Astrocyte of the cerebellum (primary cell): ENCODE measurements at regions not wholly inside any gene's neighbourhood (a gene's known extent, or its start where the extent isn't known, plus 50 kb on each side); places are given as distances from the start of the nearest gene placed in this dataset.
"Not testable (repeated sequence)": the region's sequence is repeated elsewhere in the genome, so short reads cannot be mapped to it uniquely, and the experiment has no call there.

Experiments used
- DNase-seq: peaks from one replicate; pipeline ENCODE4 v3.0.0-alpha.2; 2011; ENCODE audit warnings: low read depth
- H3K4me3 ChIP-seq: 2 replicates; pipeline ENCODE4 v1.5.1; 2011; ENCODE audit warnings: mild to moderate bottlenecking, low read depth, low read length, moderate library complexity
- in situ Hi-C: cut with HindIII; loops from 2 replicates; pipeline ENCODE4 v1.10.0; 2017; ENCODE audit warnings: low sequenced_read_pairs
- TF ChIP-seq, protein P1 (sequence below): IDR thresholded peaks from 2 replicates; pipeline ENCODE4 v1.5.1; 2012; ENCODE audit warnings: low read length, low read depth, moderate library complexity, mild to moderate bottlenecking; ENCODE audit errors: missing control alignments

DNA sequence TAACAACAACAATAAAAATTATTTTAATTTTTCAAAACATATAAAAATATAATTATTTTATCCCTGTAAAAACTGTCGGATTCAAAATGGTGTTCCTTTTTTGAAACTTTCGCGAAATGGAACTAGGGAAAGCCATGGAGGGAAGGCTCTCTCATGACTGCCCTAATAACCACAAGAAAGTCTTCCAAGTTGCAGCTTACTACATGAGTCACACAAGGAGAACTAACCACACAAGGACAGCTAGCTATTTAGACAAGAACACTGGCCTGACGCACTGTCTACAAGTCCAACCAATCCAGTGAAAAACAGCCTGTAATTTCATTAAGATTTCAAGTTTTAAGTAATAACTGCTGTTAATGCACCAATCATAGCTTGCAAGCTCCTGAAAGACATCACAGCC is 319.2 kb upstream of the PCDH9 start:
- H3K4me3 ChIP-seq = no peak overlapping the region
- peak; percentile 86 for DNase-seq
- in situ Hi-C loops = no loop called here
- TF ChIP-seq, protein P1, sequence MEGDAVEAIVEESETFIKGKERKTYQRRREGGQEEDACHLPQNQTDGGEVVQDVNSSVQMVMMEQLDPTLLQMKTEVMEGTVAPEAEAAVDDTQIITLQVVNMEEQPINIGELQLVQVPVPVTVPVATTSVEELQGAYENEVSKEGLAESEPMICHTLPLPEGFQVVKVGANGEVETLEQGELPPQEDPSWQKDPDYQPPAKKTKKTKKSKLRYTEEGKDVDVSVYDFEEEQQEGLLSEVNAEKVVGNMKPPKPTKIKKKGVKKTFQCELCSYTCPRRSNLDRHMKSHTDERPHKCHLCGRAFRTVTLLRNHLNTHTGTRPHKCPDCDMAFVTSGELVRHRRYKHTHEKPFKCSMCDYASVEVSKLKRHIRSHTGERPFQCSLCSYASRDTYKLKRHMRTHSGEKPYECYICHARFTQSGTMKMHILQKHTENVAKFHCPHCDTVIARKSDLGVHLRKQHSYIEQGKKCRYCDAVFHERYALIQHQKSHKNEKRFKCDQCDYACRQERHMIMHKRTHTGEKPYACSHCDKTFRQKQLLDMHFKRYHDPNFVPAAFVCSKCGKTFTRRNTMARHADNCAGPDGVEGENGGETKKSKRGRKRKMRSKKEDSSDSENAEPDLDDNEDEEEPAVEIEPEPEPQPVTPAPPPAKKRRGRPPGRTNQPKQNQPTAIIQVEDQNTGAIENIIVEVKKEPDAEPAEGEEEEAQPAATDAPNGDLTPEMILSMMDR = no peak

DNA sequence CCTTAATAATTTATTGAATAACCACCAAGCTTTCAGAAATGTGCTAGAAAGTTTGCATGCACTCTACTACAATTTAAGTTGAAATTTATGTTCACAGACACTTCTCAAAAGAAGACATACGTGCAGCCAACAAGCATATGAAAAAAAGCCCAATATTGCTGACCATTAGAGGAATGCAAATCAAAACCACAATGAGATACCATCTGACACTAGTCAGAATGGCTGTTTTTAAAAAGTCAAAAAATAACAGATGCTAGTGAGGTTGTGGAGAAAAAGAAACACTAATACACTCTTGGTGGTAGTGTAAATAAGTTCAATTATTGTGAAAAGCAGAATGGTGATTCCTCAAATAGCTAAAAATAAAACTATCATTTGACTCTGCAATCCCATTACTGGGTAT is 308.8 kb upstream of the PCDH9 start:
- H3K4me3 ChIP-seq = no peak overlapping the region
- TF ChIP-seq, protein P1 = no peak
- in situ Hi-C loops = no loop called here
- no peak for DNase-seq

DNA sequence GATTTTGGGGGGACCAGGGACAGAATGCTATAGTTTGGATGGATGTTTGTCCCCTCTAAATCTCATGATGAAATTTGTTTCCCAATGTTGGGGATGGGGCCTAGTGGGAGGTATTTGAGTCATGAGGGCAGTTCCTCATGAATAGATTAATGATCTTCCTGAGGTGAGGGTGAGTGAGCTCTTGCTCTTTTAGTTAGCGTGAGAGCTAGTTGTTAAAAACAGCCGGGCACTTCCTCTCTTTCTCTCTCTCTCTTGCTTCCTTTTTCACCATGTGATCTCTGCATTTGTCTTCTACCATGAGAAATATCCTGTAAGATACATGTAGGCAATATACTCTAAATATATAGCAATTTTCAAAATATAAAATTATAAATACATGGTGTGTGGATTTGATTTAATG is 290.8 kb upstream of the PCDH9 start:
- DNase-seq = no peak
- H3K4me3 ChIP-seq = no peak overlapping the region

DNA sequence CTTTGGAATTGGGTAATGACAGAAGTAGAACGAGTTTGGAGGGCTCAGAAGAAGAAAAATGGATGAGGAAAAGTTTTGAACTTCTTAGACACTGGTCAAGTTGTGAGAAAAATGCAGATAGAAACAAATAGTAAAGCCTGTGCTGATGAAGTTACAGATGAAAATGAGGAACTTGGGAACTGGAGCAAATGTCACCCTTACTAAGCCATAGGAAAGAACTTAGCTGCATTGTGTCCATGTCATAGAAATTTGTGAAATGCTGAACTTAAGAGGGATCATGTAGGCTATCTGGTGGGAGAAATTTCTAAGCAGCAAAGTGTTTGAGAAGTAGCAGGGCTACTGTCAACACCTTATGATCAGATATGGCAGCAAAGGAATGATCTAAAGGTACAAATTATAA is 289.2 kb upstream of the PCDH9 start:
- TF ChIP-seq, protein P1 = no peak
- no peak overlapping the region for H3K4me3 ChIP-seq
- DNase-seq = no peak
- in situ Hi-C loops = no loop called here

More for the DNA sequence above, 290.8 kb upstream of the PCDH9 start:
- in situ Hi-C loops = no loop called here
- TF ChIP-seq, protein P1 = no peak

DNA sequence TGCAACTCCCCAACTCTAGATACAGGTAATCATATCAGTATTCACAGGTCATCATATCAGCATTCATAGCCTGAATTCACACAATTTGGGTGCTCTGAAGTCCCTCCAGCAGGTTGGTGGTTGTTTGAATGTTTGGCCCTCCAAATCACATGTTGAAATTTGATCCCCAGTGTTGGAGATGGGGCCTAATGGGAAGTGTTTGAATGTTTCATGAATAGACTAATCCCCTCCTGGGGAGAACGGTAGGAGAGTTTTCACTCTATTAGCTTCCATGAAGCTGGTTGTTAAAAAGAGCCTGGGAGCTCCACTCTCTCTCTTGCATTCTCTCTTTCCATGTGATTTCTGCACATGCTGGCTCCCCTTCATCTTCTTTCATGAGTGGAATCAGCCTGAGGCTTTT is 288.6 kb upstream of the PCDH9 start:
- TF ChIP-seq, protein P1 = no peak
- no peak overlapping the region for H3K4me3 ChIP-seq
- no peak for DNase-seq
- in situ Hi-C loops = no loop called here

DNA sequence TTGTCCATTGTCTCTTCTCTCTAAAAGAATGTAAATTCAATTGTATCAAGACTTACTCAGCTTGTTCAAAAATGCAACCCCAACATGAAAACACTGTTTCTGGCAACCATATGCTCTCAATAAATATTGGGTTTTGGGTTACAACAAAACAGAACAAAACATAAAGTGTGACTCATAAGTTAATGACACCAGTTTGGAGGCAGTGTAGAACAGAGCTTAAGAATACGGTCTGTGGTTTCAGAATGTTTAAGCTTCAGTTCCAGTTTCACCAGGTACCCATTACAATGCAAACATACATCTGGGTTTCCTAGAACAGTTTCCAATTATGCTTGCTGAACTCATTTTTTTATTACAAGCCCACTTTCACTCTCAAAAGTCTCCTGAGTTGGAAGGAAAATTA is 285.8 kb upstream of the PCDH9 start:
- TF ChIP-seq, protein P1 = no peak
- no peak overlapping the region for H3K4me3 ChIP-seq
- peak; percentile 94 for DNase-seq
- in situ Hi-C loops = no loop called here

DNA sequence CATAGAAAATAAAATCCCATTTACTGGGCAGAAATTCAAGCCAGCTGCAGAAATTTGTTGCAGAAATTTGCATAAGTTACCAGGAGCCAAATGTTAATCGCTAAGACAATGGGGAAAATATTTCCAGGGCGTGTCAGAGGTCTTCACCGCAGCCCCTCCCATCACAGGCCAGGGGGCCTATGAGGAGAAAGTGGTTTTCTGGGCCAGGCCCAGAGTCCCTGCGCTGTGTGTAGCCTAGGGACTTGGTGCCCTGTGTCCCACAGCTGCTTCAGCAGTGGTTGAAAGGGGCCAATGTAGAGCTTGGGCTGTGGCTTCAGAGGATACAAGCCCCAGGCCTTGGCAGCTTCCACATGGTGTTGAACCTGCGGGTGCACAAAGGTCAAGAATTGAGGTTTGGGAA is 278.9 kb upstream of the PCDH9 start:
- TF ChIP-seq, protein P1 = no peak

DNA sequence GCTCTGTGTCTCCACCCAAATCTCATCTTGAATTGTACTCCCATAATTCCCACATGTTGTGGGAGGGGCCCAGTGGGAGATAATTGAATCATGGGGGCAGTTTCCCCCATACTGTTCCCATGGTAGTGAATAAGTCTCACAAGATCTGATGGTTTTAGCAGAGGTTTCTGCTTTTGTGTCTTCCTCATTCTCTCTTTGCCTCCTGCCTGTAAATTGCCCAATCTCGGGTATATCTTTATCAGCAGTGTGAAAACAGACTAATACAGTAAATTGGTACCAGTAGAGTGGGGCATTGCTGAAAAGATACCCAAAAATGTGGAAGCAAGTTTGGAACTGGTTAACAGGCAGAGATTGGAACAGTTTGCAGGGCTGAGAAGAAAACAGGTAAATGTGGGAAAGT is 278.1 kb upstream of the PCDH9 start:
- in situ Hi-C loops = not testable (repeated sequence)

More for the DNA sequence above, 278.9 kb upstream of the PCDH9 start:
- no peak for DNase-seq
- H3K4me3 ChIP-seq = no peak overlapping the region
- in situ Hi-C loops = no loop called here

More for the DNA sequence above, 278.1 kb upstream of the PCDH9 start:
- DNase-seq, H3K4me3 ChIP-seq: not testable (repeated sequence)
